ENCODE measurements at regions not wholly inside any gene's neighbourhood (a gene's known extent, or its start where the extent isn't known, plus 50 kb on each side); places are given as distances from the start of the nearest gene placed in this dataset.

GRCh38 chr6:168198302-168199180 lies 119.5 kb upstream of the FRMD1 start:
- TF ChIP-seq MAX (IDR thresholded peaks at IDR 0.05) = no peak
- TF ChIP-seq USF1 (IDR thresholded peaks at IDR 0.05) = no peak
- TF ChIP-seq RAD21 (IDR thresholded peaks at IDR 0.05; ENCODE audit: low read depth) = no peak
- TF ChIP-seq CEBPB (IDR thresholded peaks at IDR 0.05) = no peak

Data from Ishikawa (cell line).